K562 (cell line): ENCODE measurements at regions not wholly inside any gene's neighbourhood (a gene's known extent, or its start where the extent isn't known, plus 50 kb on each side); places are given as distances from the start of the nearest gene placed in this dataset.

Source experiments
- ARID3A ChIP-seq: IDR thresholded peaks from 2 replicates; pipeline ENCODE4 v1.6.1; 2012; ENCODE audit warnings: low read depth, low read length, improper control_type of control experiment, borderline replicate concordance
- IRF2 ChIP-seq: sonication (generic); formaldehyde crosslinking; IDR thresholded peaks from 2 replicates; pipeline ENCODE4 v1.8.1; 2022; ENCODE audit warnings: mild to moderate bottlenecking, missing genetic modification reagents
- KLF10 ChIP-seq: fragments of 250-450 bp; sonication (Bioruptor Pico); IDR thresholded peaks from 2 replicates; pipeline ENCODE4 v1.6.1; 2021; ENCODE audit warnings: matching md5 sums
- KLF16 ChIP-seq: IDR thresholded peaks from 2 replicates; pipeline ENCODE4 v1.6.1; 2016; ENCODE audit warnings: antibody characterized with exemption
- MED1 ChIP-seq: sonication (generic); formaldehyde crosslinking; IDR thresholded peaks from 2 replicates; pipeline ENCODE4 v1.8.1; 2023; ENCODE audit warnings: missing genetic modification reagents, borderline replicate concordance
- PHF21A ChIP-seq: fragments of 450-650 bp; IDR thresholded peaks from 2 replicates; pipeline ENCODE4 v1.6.1; 2017; ENCODE audit warnings: low read depth, borderline replicate concordance
- SIN3B ChIP-seq: fragments of 450-650 bp; IDR thresholded peaks from 2 replicates; pipeline ENCODE4 v1.6.1; 2017; ENCODE audit warnings: low read depth, mild to moderate bottlenecking, moderate library complexity
- STAT6 ChIP-seq: sonication (generic); formaldehyde crosslinking; IDR thresholded peaks from 2 replicates; pipeline ENCODE4 v1.8.1; 2023; ENCODE audit warnings: mild to moderate bottlenecking, missing genetic modification reagents
- TAF1 ChIP-seq: IDR thresholded peaks from 2 replicates; pipeline ENCODE4 v1.6.1; 2011; ENCODE audit warnings: mild to moderate bottlenecking, low read length, moderate library complexity; ENCODE audit not compliant: insufficient read depth, control insufficient read depth, severe bottlenecking; ENCODE audit errors: extremely low read depth
- VEZF1 ChIP-seq: fragments of 200-800 bp; sonication (Bioruptor generic); IDR thresholded peaks from 2 replicates; pipeline ENCODE4 v1.6.1; 2017; ENCODE audit warnings: missing genetic modification characterization, missing compliant biosample characterization
- ZNF699 ChIP-seq: fragments of 250-450 bp; sonication (Bioruptor Pico); IDR thresholded peaks from 2 replicates; pipeline ENCODE4 v1.8.0; 2021; ENCODE audit warnings: mild to moderate bottlenecking, moderate library complexity; ENCODE audit not compliant: insufficient replicate concordance

GRCh38 chr11:36753960-36754359 lies 155.9 kb upstream of the RAG2 start (continued):
- TF ChIP-seq STAT6, result no peak
- no peak for TF ChIP-seq KLF16
- TF ChIP-seq TAF1, result no peak
- TF ChIP-seq ARID3A, result no peak
- no peak for TF ChIP-seq IRF2 (CRISPR knock-in tag)
- no peak for TF ChIP-seq KLF10
- TF ChIP-seq VEZF1, result no peak
- TF ChIP-seq PHF21A, result no peak
- no peak for TF ChIP-seq SIN3B
- no peak for TF ChIP-seq ZNF699 (CRISPR knock-in tag)
- TF ChIP-seq MED1 (CRISPR knock-in tag), result no peak
